ENCODE measurements at regions not wholly inside any gene's neighbourhood (a gene's known extent, or its start where the extent isn't known, plus 50 kb on each side); places are given as distances from the start of the nearest gene placed in this dataset.

DNA sequence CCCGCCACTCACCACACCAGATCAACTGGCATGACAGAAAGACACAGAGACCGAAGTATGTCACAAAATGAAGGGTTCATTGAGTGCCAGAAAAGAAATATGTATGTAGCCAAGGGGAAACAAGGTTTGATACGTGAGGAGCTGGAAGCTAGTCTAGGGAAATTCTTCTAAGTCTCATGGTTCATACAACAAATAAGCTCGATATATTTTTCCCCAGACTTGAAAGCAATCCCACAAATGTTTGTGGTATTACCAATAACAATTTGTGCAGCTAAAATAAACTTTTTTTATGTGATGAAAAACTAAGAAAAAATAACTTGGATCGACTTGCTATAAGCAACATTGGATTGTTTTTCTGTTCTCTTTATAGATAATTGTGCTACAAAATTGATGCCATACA is 777.0 kb downstream of the TSN start:
- intact Hi-C loops (cut with DNase I; ENCODE audit: low total_unique reads): no loop called here
- peaks cover 0 to 5% (median 0%) of the 10 kb centered on the region in 4 donors for H3K4me1 ChIP-seq
- TF ChIP-seq CTCF (IDR thresholded peaks at IDR 0.05): no peak
- H3K4me3 ChIP-seq: no peak overlapping the region
- H3K27ac ChIP-seq: no peak overlapping the region
- H3K36me3 ChIP-seq: no peaks in the 10 kb centered on the region
- no peaks in the 10 kb centered on the region for H3K27me3 ChIP-seq
- H3K9me3 ChIP-seq: no peaks in the 10 kb centered on the region
- DNase-seq: no peak

DNA sequence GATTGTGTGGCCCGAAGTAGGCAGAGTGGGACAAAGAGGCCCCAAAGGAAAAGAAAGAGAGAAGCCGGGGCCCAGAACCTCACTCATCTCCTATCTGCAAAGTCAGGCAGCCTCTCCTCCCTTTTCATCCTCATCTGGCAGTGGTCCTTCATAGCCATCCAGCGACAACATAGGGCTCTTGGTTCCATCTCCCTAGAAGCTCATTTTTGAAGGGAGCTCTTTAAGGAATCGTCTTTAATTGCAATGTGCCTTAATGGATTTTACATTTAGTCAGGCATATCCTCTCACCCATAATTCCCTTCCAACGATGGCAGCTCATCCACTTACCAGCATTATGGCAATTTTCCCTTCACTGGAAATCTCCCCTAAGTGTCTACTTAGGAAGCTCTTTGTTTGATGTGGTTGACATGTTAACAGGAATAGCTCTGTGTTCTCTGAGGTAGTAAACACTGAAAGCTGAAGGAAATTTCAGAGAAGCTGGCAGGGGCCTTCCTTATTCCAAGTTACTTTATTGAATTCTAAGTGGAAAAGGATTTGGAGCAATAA is 780.6 kb downstream of the TSN start:
- no peaks in the 10 kb centered on the region for H3K36me3 ChIP-seq
- no peak for TF ChIP-seq CTCF (IDR thresholded peaks at IDR 0.05)
- no peaks in the 10 kb centered on the region for H3K9me3 ChIP-seq
- H3K27me3 ChIP-seq: no peaks in the 10 kb centered on the region
- no peak overlapping the region for H3K27ac ChIP-seq
- H3K4me3 ChIP-seq: no peak overlapping the region
- intact Hi-C loops (cut with DNase I; ENCODE audit: low total_unique reads): no loop called here
- H3K4me1 ChIP-seq: peaks cover 0 to 5% (median 0%) of the 10 kb centered on the region in 4 donors
- DNase-seq: no peak

DNA sequence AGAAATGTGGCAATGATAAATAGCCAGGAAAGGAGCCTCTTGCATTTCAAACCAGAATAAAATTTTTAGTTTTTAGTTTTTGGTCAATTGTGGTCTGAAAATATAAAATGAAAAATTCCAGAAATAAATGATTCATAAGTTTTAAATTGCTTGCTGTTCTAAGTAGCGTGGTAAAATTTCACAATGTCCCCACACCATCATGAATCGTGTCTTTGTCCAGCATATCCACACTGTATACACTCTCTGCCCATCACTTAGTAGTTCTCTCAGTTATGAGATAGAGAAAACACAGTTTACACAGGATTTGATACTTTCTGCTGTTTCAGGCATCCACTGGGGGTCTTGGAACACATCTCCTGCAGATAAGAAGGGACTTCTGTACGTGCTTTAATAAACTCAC is 783.9 kb downstream of the TSN start:
- intact Hi-C loops (cut with DNase I; ENCODE audit: low total_unique reads): no loop called here
- no peak for DNase-seq
- Histone ChIP-seq H3K9me3 (no peaks in the 10 kb centered on the region), H3K27ac (no peak overlapping the region), H3K36me3 (no peaks in the 10 kb centered on the region), H3K4me1 (no peaks in the 10 kb centered on the region), H3K4me3 (no peak overlapping the region), H3K27me3 (no peaks in the 10 kb centered on the region)
- TF ChIP-seq CTCF (IDR thresholded peaks at IDR 0.05): no peak

GRCh38 chr2:122539920-122540319 is 784.5 kb downstream of the TSN start:
- no peak for DNase-seq
- TF ChIP-seq CTCF (IDR thresholded peaks at IDR 0.05): no peak
- Histone ChIP-seq H3K27ac (no peak overlapping the region), H3K27me3 (no peaks in the 10 kb centered on the region), H3K4me1 (no peaks in the 10 kb centered on the region), H3K9me3 (no peaks in the 10 kb centered on the region), H3K4me3 (no peak overlapping the region), H3K36me3 (no peaks in the 10 kb centered on the region)
- intact Hi-C loops (cut with DNase I; ENCODE audit: low total_unique reads): no loop called here

DNA sequence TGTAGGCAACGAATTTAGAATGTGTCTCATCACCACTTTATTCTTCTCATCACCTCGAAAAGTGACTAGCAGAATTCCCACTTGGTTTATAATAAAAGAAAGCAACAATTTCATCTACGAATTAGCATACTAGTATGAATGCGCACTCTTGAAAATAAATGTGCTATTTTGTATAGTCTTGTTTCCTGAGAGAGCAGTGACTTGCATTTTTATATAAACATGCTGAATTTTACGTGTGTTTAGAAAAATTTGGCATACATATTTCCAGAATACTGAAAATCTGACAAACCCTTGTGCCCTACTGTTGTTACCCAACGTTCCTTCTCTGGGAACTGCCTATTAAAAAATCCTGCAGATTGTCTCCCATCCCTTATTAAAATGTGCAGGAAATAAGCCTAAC is 786.8 kb downstream of the TSN start:
- H3K4me1 ChIP-seq: no peaks in the 10 kb centered on the region
- intact Hi-C loops (cut with DNase I; ENCODE audit: low total_unique reads): no loop called here

More for the DNA sequence above, 786.8 kb downstream of the TSN start:
- no peak overlapping the region for H3K27ac ChIP-seq
- no peak for TF ChIP-seq CTCF (IDR thresholded peaks at IDR 0.05)
- H3K27me3 ChIP-seq: no peaks in the 10 kb centered on the region
- H3K36me3 ChIP-seq: no peaks in the 10 kb centered on the region
- DNase-seq: no peak
- H3K4me3 ChIP-seq: no peak overlapping the region
- H3K9me3 ChIP-seq: no peaks in the 10 kb centered on the region
